GM13976 (cell line): ENCODE measurements at regions not wholly inside any gene's neighbourhood (a gene's known extent, or its start where the extent isn't known, plus 50 kb on each side); places are given as distances from the start of the nearest gene placed in this dataset.
"Not testable (repeated sequence)": the region's sequence is repeated elsewhere in the genome, so short reads cannot be mapped to it uniquely, and the experiment has no call there.

Experiments
- DNase-seq: peaks from one replicate; pipeline ENCODE4 v3.0.0; 2012; ENCODE audit warnings: low spot score
- in situ Hi-C: fragments of 300-500 bp; cut with MboI; formaldehyde crosslinking; loops from one replicate; pipeline ENCODE4 v1.12.0; 2022; ENCODE audit warnings: low sequenced_read_pairs, mixed read lengths, inconsistent platforms; ENCODE audit not compliant: unreplicated experiment
- TF ChIP-seq, protein P1 (sequence below): IDR thresholded peaks from 2 replicates; pipeline ENCODE4 v1.5.1; 2012; ENCODE audit warnings: borderline replicate concordance, mild to moderate bottlenecking; ENCODE audit not compliant: insufficient read depth; ENCODE audit errors: extremely low read depth, missing control alignments, control extremely low read depth

DNA sequence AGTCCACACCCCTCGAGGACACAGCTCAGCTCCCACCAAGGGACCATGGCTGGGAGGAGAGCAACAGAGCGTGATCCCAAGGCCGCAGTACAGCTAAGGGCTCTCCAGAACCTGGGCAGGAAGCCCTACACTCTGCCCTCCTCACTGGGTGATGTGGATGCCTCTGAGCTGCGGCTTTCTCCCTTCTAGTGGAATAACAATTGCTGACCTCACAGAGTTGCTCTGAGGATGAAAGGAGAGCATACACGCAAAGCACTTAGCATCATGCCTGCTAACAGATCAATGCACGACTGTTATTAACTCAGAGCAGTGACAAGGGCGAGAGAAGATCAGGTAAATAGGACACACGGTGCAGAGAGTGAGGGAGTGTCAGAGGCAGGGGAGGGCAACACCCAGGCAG is 74.2 kb downstream of the ZFP36L2 start:
- in situ Hi-C loops: no loop called here
- no peak for DNase-seq
- TF ChIP-seq, protein P1, sequence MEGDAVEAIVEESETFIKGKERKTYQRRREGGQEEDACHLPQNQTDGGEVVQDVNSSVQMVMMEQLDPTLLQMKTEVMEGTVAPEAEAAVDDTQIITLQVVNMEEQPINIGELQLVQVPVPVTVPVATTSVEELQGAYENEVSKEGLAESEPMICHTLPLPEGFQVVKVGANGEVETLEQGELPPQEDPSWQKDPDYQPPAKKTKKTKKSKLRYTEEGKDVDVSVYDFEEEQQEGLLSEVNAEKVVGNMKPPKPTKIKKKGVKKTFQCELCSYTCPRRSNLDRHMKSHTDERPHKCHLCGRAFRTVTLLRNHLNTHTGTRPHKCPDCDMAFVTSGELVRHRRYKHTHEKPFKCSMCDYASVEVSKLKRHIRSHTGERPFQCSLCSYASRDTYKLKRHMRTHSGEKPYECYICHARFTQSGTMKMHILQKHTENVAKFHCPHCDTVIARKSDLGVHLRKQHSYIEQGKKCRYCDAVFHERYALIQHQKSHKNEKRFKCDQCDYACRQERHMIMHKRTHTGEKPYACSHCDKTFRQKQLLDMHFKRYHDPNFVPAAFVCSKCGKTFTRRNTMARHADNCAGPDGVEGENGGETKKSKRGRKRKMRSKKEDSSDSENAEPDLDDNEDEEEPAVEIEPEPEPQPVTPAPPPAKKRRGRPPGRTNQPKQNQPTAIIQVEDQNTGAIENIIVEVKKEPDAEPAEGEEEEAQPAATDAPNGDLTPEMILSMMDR: no peak

DNA sequence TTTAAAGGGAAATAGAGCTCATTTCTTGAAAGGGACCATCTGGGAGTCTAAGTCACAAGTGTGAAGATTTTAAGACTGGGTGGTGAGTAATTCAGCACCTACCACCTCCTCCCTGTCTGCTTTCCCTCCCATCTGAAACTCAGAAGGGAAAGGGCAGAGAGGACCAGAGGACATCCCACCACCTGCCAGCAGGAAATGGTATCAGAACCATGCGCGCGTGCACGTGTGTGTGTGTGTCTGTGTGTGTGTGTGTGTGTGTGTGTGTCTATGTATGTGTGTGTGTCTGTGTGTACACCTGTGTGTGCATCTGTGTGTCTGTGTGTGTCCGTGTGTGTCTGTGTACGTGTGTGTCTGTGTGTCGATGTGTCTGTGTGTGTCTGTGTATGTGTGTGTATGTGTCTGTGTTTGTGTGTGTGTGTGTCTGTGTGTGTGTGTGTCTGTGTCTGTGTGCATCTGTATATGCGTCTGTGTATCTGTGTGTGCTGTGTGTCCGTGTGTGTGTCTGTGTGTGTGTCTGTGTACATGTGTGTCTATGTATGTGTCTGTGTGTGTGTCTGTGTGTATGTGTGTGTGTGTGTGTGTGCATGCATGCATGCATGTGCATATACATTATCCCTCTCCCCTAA is 76.8 kb downstream of the ZFP36L2 start:
- TF ChIP-seq, protein P1: no peak
- no peak for DNase-seq
- in situ Hi-C loops: no loop called here

DNA sequence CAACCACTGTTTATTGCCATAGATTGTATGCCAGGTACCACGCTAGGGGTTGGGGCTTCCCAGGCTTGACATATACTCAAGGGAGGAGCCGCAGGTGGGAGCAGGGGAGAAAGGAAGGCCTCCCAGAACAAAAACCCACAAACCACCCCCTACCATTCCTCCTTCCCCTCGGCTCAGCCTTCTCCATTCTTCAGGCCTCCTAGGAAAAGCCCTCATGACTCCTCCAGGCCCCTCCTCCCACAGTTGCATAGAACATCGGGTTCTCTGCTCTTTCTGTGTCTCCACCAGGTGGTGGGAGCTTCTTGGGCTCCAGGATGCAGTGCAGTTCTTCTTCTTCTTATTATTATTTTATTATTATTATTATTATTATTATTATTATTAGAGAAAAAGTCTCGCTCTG is 80.3 kb downstream of the ZFP36L2 start:
- DNase-seq: no peak
- in situ Hi-C loops: no loop called here
- TF ChIP-seq, protein P1: no peak

DNA sequence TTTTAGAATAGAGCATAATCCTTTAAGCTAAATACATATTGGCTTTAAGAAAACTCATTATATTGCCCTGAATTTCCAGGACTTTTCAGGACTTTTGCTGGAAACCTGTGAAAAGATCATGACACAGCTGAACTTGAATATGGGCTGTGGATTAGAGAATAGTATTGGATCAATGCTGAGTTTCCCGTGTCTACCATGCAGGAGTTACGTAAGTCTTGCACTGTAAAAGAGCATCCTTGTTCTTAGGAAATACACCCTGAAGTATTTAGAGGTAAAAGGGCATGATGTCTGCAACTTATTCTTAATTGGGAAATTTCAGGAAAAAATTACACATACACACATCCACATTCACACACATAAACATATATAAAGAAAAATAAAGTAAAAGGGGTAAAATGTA is 82.1 kb downstream of the ZFP36L2 start:
- DNase-seq: no peak
- in situ Hi-C loops: no loop called here
- TF ChIP-seq, protein P1: no peak

DNA sequence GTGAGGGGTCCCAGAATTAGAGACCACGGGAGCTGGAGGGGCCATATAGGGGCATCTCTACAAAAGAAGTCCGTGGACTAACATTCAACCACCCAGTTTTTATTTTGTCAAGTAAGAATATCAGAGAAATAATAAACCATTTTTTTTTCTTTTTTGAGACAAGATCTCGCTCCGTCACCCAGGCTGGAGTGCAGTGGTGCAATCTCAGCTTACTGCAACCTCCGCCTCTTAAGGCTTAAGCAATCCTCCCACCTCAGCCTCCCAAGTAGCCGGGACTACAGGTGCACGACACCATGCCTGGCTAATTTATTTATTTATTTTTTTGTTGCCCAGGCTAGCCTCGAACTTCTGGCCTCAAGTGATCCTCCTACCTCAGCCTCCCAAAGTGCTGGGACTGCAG is 82.7 kb downstream of the ZFP36L2 start:
- TF ChIP-seq, protein P1: no peak
- in situ Hi-C loops: no loop called here
- no peak for DNase-seq

DNA sequence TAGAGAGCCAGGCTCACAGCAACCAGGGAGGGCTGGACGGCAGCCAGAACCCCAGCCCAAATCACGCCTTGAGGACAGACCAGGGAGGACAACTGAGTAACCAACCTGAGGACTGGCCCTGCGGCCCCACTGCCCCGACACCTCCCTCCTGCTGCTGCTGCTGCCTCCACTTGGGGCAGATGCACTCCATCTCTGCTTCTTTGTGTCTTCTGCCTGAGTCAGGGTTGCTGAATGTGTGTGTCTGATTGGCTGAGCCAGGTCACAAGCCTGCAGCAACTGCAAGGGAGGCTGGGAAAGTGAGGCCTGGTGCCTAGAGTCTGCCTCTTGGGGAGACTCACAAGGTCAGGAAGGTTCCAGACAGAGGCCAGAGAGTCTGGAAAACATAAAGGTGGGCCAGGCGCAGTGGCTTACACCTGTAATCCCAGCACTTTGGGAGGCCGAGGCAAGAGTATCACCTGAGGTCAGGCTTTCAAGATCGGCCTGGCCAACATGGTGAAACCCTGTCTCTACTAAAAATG is 83.4 kb downstream of the ZFP36L2 start:
- no peak for DNase-seq
- in situ Hi-C loops: no loop called here
- TF ChIP-seq, protein P1: no peak

DNA sequence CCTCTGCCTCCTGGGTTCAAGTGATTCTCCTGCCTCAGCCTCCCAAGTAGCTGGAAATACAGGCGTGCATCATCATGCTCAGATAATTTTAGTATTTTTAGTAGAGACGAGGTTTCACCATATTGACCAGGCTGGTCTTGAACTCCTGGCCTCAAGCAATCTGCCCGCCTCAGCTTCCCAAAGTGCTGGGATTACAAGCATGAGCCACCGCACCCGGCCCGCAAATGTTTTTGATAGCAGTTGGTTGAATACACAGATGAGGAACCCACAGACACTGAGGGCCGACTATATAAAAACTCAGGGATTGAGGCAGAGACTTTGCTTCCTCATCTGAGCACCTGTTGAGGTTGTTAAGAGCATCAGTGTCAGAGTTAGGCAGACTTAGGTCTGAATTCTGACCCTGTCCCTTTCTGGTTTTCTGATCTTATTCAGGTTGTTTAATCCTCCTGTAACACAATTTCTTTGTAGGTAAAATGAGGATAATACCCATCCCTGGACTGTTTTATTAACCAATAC is 84.7 kb downstream of the ZFP36L2 start:
- in situ Hi-C loops, DNase-seq: not testable (repeated sequence)
